Stimulated activated CD4-positive, alpha-beta T cell treated with anti-CD3 and anti-CD28 coated beads, Interleukin-15, amount 100 ng/mL, for 48 hours (primary cell): ENCODE measurements at regions not wholly inside any gene's neighbourhood (a gene's known extent, or its start where the extent isn't known, plus 50 kb on each side); places are given as distances from the start of the nearest gene placed in this dataset.

Experiments
- DNase-seq, 2 donors: peaks; one replicate each; pipeline ENCODE4 v3.0.0-alpha.2; 2020; ENCODE audit warnings: low read depth in 2 of 2

GRCh38 chr14:51473808-51474565 is 177.7 kb upstream of the FRMD6 start:
- no peak for DNase-seq

GRCh38 chr14:51474854-51475253 is 176.9 kb upstream of the FRMD6 start:
- no peak for DNase-seq

GRCh38 chr14:51478175-51478621 is 173.5 kb upstream of the FRMD6 start:
- DNase-seq: no peak

GRCh38 chr14:51479584-51480325 is 172.0 kb upstream of the FRMD6 start:
- DNase-seq: no peak

GRCh38 chr14:51481643-51482042 is 170.1 kb upstream of the FRMD6 start:
- DNase-seq: no peak

- no peak for DNase-seq
Measured at GRCh38 chr14:51482102-51482501, 169.6 kb upstream of the FRMD6 start.

GRCh38 chr14:51484485-51484884 is 167.2 kb upstream of the FRMD6 start:
- DNase-seq: no peak

- DNase-seq: no peak
Measured at GRCh38 chr14:51485733-51486132, 166.0 kb upstream of the FRMD6 start.

- DNase-seq: no peak
Measured at GRCh38 chr14:51487848-51488247, 163.9 kb upstream of the FRMD6 start.

- no peak for DNase-seq
Measured at GRCh38 chr14:51488569-51489220, 163.0 kb upstream of the FRMD6 start.

GRCh38 chr14:51490205-51490604 is 161.5 kb upstream of the FRMD6 start:
- no peak for DNase-seq

- no peak for DNase-seq
Measured at GRCh38 chr14:51491036-51491545, 160.6 kb upstream of the FRMD6 start.

GRCh38 chr14:51491776-51492175 is 159.9 kb upstream of the FRMD6 start:
- no peak for DNase-seq

GRCh38 chr14:51495319-51495718 is 156.4 kb upstream of the FRMD6 start:
- DNase-seq: no peak

GRCh38 chr14:51498411-51499227 is 153.1 kb upstream of the FRMD6 start:
- DNase-seq: no peak

GRCh38 chr14:51500776-51501175 is 150.9 kb upstream of the FRMD6 start:
- DNase-seq: no peak

GRCh38 chr14:51501746-51502145 is 150.0 kb upstream of the FRMD6 start:
- no peak for DNase-seq

GRCh38 chr14:51504669-51505068 is 147.0 kb upstream of the FRMD6 start:
- no peak for DNase-seq

- no peak for DNase-seq
Measured at GRCh38 chr14:51507511-51507905, 144.2 kb upstream of the FRMD6 start.

GRCh38 chr14:51507906-51508511 is 143.7 kb upstream of the FRMD6 start:
- no peak for DNase-seq

GRCh38 chr14:51511265-51511664 is 140.4 kb upstream of the FRMD6 start:
- no peak for DNase-seq
